CD4-positive, alpha-beta T cell (primary cell): ENCODE measurements at regions not wholly inside any gene's neighbourhood (a gene's known extent, or its start where the extent isn't known, plus 50 kb on each side); places are given as distances from the start of the nearest gene placed in this dataset.

Source experiments
- ATAC-seq: fragments of 200-7000 bp; cut with Tn5 transposase; one replicate; pipeline ENCODE4 v1.10.0; 2022; ENCODE audit warnings: mild to moderate bottlenecking; ENCODE audit not compliant: poor library complexity
- CTCF ChIA-PET: fragments of 350-600 bp; sonication (Branson Sonifier 250); formaldehyde crosslinking; loops from one replicate; lab custom pipeline; 2021; ENCODE audit warnings: antibody characterized with exemption, inconsistent platforms; lab: Charles Lee
- POLR2A ChIA-PET: fragments of 350-600 bp; sonication (Branson Sonifier 250); formaldehyde crosslinking; loops from one replicate; lab custom pipeline; 2021; ENCODE audit warnings: antibody characterized with exemption, inconsistent platforms; lab: Charles Lee
- DNase-seq, 14 experiments: peaks; one replicate each; pipeline ENCODE4 v3.0.0-alpha.2; 2013 to 2020; ENCODE audit warnings: mixed read lengths in 2 of 14
- H3K27ac ChIP-seq, 2 donors: one replicate each; pipeline versions ENCODE4 v1.5.1 to v1.7.0; 2013; ENCODE audit warnings: low read length in 2 of 2, low read depth in 1 of 2, mild to moderate bottlenecking in 1 of 2
- H3K27me3 ChIP-seq, 2 experiments: 1 replicate in 1 of 2; 2 replicates in 1 of 2; pipeline versions ENCODE4 v1.6.1 to v1.7.0; 2013; ENCODE audit warnings: low read length in 2 of 2, control low read depth in 1 of 2, mild to moderate bottlenecking in 1 of 2, moderate library complexity in 1 of 2; ENCODE audit not compliant: insufficient read depth in 2 of 2, control insufficient read depth in 1 of 2
- H3K36me3 ChIP-seq: one replicate; pipeline ENCODE4 v1.6.1; 2013; ENCODE audit warnings: low read length, control low read depth; ENCODE audit not compliant: insufficient read depth
- H3K4me1 ChIP-seq: one replicate; pipeline ENCODE4 v1.6.1; 2013; ENCODE audit warnings: low read length, control low read depth; ENCODE audit not compliant: insufficient read depth
- H3K4me3 ChIP-seq: one replicate; pipeline ENCODE4 v1.5.1; 2013; ENCODE audit warnings: mild to moderate bottlenecking, low read length, moderate library complexity
- H3K9me3 ChIP-seq, 2 experiments: 1 replicate in 1 of 2; 2 replicates in 1 of 2; pipeline versions ENCODE4 v1.6.1 to v1.7.0; 2013; ENCODE audit warnings: low read length in 2 of 2, mild to moderate bottlenecking in 2 of 2, control low read depth in 1 of 2, moderate library complexity in 1 of 2; ENCODE audit not compliant: control insufficient read depth in 1 of 2, insufficient read depth in 1 of 2
- H3K27ac Mint-ChIP-seq: one replicate; pipeline ENCODE4 v1.8.0; 2020; ENCODE audit warnings: mixed read lengths
- H3K27me3 Mint-ChIP-seq: one replicate; pipeline ENCODE4 v1.8.0; 2021; ENCODE audit warnings: mixed read lengths
- H3K36me3 Mint-ChIP-seq: one replicate; pipeline ENCODE4 v1.8.0; 2021; ENCODE audit warnings: low read depth, mixed read lengths
- H3K4me1 Mint-ChIP-seq: one replicate; pipeline ENCODE4 v1.8.0; 2021; ENCODE audit warnings: low read depth, mixed read lengths
- H3K4me3 Mint-ChIP-seq: one replicate; pipeline ENCODE4 v1.8.0; 2020; ENCODE audit warnings: mild to moderate bottlenecking, mixed read lengths
- H3K9me3 Mint-ChIP-seq: one replicate; pipeline ENCODE4 v1.8.0; 2020; ENCODE audit warnings: mixed read lengths
- CTCF ChIP-seq: fragments of 200-600 bp; IDR thresholded peaks from one replicate; pipeline ENCODE4 v1.8.0; 2022; ENCODE audit warnings: antibody characterized with exemption, mild to moderate bottlenecking
- intact Hi-C, 2 experiments: fragments of 100-400 bp; cut with DNase I in 1 of 2; cut with micrococcal nuclease in 1 of 2; formaldehyde crosslinking; loops; one replicate each; pipeline versions ENCODE4 v1.15.1 to v1.9.0; 2023 to 2025; cut with DNase I, micrococcal nuclease

GRCh38 chr1:166368030-166368429, 201.2 kb upstream of the FAM78B start:
- H3K27ac ChIP-seq = no peak overlapping the region
- ChIA-PET POLR2A (no interaction called here), CTCF (no interaction called here)
- no peak for ATAC-seq
- no peak overlapping the region for H3K27ac Mint-ChIP-seq
- no peaks in the 10 kb centered on the region for H3K9me3 ChIP-seq
- TF ChIP-seq CTCF = no peak
- no peaks in the 10 kb centered on the region for H3K4me1 ChIP-seq
- H3K9me3 Mint-ChIP-seq = no peaks in the 10 kb centered on the region
- H3K36me3 ChIP-seq = no peaks in the 10 kb centered on the region
- intact Hi-C loops = no loop called here
- no peak for DNase-seq
- no peaks in the 10 kb centered on the region for H3K4me1 Mint-ChIP-seq
- H3K27me3 Mint-ChIP-seq = peaks cover 4% of the 10 kb centered on the region
- no peaks in the 10 kb centered on the region for H3K27me3 ChIP-seq
- no peak overlapping the region for H3K4me3 Mint-ChIP-seq
- H3K36me3 Mint-ChIP-seq = no peaks in the 10 kb centered on the region
- no peak overlapping the region for H3K4me3 ChIP-seq

DNA sequence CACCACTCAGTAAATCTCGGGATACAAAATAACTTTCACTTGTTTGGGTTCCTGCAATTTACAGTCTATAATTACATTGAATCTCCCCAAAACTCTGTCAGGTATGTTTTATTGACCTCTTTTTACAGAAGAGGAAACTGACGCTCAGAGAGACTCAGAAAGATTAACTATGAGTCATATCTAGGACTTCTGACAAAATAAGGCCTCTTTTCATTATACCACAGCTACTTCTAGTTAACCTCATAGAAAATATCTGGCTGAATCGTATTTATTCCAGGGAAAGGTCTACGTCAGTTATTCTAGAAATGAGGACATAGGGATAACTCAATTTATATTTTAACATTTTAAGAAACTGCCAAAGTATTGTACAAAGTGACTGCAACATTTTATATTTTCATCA, 211.1 kb upstream of the FAM78B start:
- TF ChIP-seq CTCF = no peak
- Mint-ChIP-seq H3K4me1 (no peaks in the 10 kb centered on the region), H3K27me3 (peaks cover 7% of the 10 kb centered on the region), H3K27ac (no peak overlapping the region), H3K36me3 (no peaks in the 10 kb centered on the region), H3K4me3 (no peak overlapping the region), H3K9me3 (no peaks in the 10 kb centered on the region)
- DNase-seq (no peak), ATAC-seq (no peak)
- intact Hi-C loops = no loop called here
- H3K36me3 ChIP-seq = no peaks in the 10 kb centered on the region
- no peak overlapping the region for H3K27ac ChIP-seq
- H3K4me1 ChIP-seq = no peaks in the 10 kb centered on the region
- no peaks in the 10 kb centered on the region for H3K9me3 ChIP-seq
- ChIA-PET POLR2A (no interaction called here), CTCF (no interaction called here)
- H3K4me3 ChIP-seq = no peak overlapping the region
- peaks cover 0 to 3% of the 10 kb centered on the region in 2 experiments for H3K27me3 ChIP-seq

DNA sequence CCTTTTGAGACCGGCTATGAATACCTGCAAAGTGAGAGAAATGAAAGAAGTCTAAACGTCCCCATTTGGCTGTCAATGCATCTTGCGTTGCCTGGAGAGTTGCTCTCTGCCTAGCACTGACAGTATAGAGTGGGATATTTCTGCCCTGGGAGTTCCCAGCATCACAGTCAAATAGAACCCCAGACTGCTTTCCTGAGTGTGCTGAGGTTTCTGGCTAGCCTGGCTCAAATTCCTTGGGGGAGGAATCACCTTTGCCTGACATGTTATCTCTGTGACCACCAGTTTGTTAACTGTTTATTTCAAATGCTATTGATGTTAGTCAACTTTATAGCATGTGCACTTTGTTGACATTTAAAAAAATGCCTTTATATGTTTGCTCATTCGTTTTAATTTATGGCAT, 212.0 kb upstream of the FAM78B start:
- POLR2A ChIA-PET = no interaction called here
- peaks cover 10% of the 10 kb centered on the region for H3K27me3 Mint-ChIP-seq

More for the DNA sequence above, 212.0 kb upstream of the FAM78B start:
- no peak for TF ChIP-seq CTCF
- no peaks in the 10 kb centered on the region for H3K36me3 Mint-ChIP-seq
- Histone ChIP-seq H3K4me1 (no peaks in the 10 kb centered on the region), H3K36me3 (no peaks in the 10 kb centered on the region), H3K4me3 (no peak overlapping the region), H3K9me3 (no peaks in the 10 kb centered on the region), H3K27ac (no peak overlapping the region), H3K27me3 (peaks cover 0 to 3% of the 10 kb centered on the region in 2 experiments)
- H3K9me3 Mint-ChIP-seq = no peaks in the 10 kb centered on the region
- intact Hi-C loops = no loop called here
- H3K27ac Mint-ChIP-seq = no peak overlapping the region
- DNase-seq = no peak
- CTCF ChIA-PET = no interaction called here
- H3K4me1 Mint-ChIP-seq = no peaks in the 10 kb centered on the region
- ATAC-seq = no peak
- H3K4me3 Mint-ChIP-seq = no peak overlapping the region
